ENCODE measurements at regions not wholly inside any gene's neighbourhood (a gene's known extent, or its start where the extent isn't known, plus 50 kb on each side); places are given as distances from the start of the nearest gene placed in this dataset.

DNA sequence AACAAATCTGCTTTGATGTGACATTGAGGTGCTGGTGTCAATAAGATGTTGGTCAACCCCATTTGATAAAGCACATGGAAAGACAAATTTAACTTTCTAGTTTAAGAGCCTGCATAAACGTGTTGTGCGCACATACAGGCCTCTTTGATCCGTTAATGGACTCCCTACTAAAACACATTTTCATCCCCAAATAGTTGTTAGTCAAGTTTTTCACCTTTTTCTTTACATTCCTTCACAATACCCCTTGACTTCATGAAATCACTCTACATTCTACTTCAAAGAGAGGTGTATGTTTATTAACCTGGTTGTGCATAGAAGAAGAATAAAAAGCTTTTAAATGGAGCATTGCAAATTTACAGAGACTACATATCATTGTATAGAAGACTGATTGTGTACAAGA, 180.3 kb downstream of the HDGFL1 start (continued):
- TF ChIP-seq, protein P1, sequence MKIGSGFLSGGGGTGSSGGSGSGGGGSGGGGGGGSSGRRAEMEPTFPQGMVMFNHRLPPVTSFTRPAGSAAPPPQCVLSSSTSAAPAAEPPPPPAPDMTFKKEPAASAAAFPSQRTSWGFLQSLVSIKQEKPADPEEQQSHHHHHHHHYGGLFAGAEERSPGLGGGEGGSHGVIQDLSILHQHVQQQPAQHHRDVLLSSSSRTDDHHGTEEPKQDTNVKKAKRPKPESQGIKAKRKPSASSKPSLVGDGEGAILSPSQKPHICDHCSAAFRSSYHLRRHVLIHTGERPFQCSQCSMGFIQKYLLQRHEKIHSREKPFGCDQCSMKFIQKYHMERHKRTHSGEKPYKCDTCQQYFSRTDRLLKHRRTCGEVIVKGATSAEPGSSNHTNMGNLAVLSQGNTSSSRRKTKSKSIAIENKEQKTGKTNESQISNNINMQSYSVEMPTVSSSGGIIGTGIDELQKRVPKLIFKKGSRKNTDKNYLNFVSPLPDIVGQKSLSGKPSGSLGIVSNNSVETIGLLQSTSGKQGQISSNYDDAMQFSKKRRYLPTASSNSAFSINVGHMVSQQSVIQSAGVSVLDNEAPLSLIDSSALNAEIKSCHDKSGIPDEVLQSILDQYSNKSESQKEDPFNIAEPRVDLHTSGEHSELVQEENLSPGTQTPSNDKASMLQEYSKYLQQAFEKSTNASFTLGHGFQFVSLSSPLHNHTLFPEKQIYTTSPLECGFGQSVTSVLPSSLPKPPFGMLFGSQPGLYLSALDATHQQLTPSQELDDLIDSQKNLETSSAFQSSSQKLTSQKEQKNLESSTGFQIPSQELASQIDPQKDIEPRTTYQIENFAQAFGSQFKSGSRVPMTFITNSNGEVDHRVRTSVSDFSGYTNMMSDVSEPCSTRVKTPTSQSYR (CRISPR knock-in tag; IDR thresholded peaks at IDR 0.05): no peak
- TF ChIP-seq, protein P2, sequence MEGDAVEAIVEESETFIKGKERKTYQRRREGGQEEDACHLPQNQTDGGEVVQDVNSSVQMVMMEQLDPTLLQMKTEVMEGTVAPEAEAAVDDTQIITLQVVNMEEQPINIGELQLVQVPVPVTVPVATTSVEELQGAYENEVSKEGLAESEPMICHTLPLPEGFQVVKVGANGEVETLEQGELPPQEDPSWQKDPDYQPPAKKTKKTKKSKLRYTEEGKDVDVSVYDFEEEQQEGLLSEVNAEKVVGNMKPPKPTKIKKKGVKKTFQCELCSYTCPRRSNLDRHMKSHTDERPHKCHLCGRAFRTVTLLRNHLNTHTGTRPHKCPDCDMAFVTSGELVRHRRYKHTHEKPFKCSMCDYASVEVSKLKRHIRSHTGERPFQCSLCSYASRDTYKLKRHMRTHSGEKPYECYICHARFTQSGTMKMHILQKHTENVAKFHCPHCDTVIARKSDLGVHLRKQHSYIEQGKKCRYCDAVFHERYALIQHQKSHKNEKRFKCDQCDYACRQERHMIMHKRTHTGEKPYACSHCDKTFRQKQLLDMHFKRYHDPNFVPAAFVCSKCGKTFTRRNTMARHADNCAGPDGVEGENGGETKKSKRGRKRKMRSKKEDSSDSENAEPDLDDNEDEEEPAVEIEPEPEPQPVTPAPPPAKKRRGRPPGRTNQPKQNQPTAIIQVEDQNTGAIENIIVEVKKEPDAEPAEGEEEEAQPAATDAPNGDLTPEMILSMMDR (IDR thresholded peaks at IDR 0.05): no peak
- TF ChIP-seq IRF2 (CRISPR knock-in tag; IDR thresholded peaks at IDR 0.05; ENCODE audit: borderline replicate concordance, low read depth) (no peak), PRDM15 (CRISPR knock-in tag; IDR thresholded peaks at IDR 0.05) (no peak), ESRRA (CRISPR knock-in tag; IDR thresholded peaks at IDR 0.05; ENCODE audit: borderline replicate concordance) (no peak), TP53 (CRISPR knock-in tag; IDR thresholded peaks at IDR 0.05) (no peak)
- TF ChIP-seq, protein P3, sequence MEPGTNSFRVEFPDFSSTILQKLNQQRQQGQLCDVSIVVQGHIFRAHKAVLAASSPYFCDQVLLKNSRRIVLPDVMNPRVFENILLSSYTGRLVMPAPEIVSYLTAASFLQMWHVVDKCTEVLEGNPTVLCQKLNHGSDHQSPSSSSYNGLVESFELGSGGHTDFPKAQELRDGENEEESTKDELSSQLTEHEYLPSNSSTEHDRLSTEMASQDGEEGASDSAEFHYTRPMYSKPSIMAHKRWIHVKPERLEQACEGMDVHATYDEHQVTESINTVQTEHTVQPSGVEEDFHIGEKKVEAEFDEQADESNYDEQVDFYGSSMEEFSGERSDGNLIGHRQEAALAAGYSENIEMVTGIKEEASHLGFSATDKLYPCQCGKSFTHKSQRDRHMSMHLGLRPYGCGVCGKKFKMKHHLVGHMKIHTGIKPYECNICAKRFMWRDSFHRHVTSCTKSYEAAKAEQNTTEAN (CRISPR knock-in tag; IDR thresholded peaks at IDR 0.05): no peak
- TF ChIP-seq, protein P4, sequence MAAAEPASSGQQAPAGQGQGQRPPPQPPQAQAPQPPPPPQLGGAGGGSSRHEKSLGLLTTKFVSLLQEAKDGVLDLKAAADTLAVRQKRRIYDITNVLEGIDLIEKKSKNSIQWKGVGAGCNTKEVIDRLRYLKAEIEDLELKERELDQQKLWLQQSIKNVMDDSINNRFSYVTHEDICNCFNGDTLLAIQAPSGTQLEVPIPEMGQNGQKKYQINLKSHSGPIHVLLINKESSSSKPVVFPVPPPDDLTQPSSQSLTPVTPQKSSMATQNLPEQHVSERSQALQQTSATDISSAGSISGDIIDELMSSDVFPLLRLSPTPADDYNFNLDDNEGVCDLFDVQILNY (CRISPR knock-in tag; IDR thresholded peaks at IDR 0.05): no peak

DNA sequence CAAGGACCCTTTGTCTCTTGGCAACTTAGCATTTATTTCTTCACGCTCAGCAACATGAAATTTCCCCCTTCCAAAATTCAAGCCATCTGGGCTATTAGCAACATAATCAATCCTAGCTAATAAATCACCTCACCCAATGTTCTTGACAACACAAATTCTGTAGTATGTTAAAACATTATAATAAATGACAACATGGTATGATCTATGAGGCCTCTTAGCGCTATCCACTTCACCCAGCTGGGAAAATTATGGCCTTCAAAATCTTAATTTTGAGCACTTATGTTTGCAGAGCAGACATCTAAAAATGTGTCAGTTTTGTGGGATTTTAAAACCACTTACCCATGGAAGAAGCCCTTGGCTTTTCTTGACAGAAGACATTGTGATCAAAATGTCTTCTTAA, 181.9 kb downstream of the HDGFL1 start:
- CTCF ChIA-PET: interaction anchor here (0.9 kb wide), 1 partner anchor 14 kb away, joined by 3 read pairs; no protein-coding TSS in a partner anchor
- Mint-ChIP-seq H3K9me3 (no peaks in the 10 kb centered on the region), H3K36me3 (no peaks in the 10 kb centered on the region), H3K4me3 (no peak overlapping the region), H3K27me3 (ENCODE audit: low read depth) (no peaks in the 10 kb centered on the region; the same call in 1 of the 2 replicates), H3K4me1 (peaks cover 13% of the 10 kb centered on the region), H3K27ac (no peak overlapping the region)
- POLR2A ChIA-PET: no interaction called here
- DNase-seq (ENCODE audit: low spot score) (no peak), ATAC-seq (no peak)
- no peak for TF ChIP-seq CREM (CRISPR knock-in tag; IDR thresholded peaks at IDR 0.05)
- no peak for TF ChIP-seq CREB1 (CRISPR knock-in tag; IDR thresholded peaks at IDR 0.05)
- no peak for TF ChIP-seq USF2 (CRISPR knock-in tag; IDR thresholded peaks at IDR 0.05)
- TF ChIP-seq, protein P4 (CRISPR knock-in tag; IDR thresholded peaks at IDR 0.05): no peak
- TF ChIP-seq RELA (CRISPR knock-in tag; IDR thresholded peaks at IDR 0.05; ENCODE audit: borderline replicate concordance): no peak
- no peak for TF ChIP-seq NFYB (CRISPR knock-in tag; conservative IDR thresholded peaks at IDR 0.05; ENCODE audit: low read depth)
- TF ChIP-seq, protein P3 (CRISPR knock-in tag; IDR thresholded peaks at IDR 0.05): no peak
- TF ChIP-seq NR1H2 (CRISPR knock-in tag; IDR thresholded peaks at IDR 0.05): no peak
- no peak for TF ChIP-seq SOX15 (CRISPR knock-in tag; IDR thresholded peaks at IDR 0.05)
- TF ChIP-seq ARID4B (CRISPR knock-in tag; IDR thresholded peaks at IDR 0.05; ENCODE audit: borderline replicate concordance): no peak
